GM18499 (cell line): ENCODE measurements at regions not wholly inside any gene's neighbourhood (a gene's known extent, or its start where the extent isn't known, plus 50 kb on each side); places are given as distances from the start of the nearest gene placed in this dataset.

Source experiments
- ATAC-seq: cut with Tn5 transposase; IDR thresholded peaks from one replicate; pipeline ENCODE4 v1.9.1; 2021; ENCODE audit warnings: moderate number of reproducible peaks; ENCODE audit not compliant: insufficient read depth, unreplicated experiment

- no peak for ATAC-seq
Measured at GRCh38 chr1:80448081-80448480, 1352.7 kb upstream of the ADGRL2 start.

- no peak for ATAC-seq
Measured at GRCh38 chr1:80447526-80447925, 1353.2 kb upstream of the ADGRL2 start.

GRCh38 chr1:80445033-80445432 is 1355.7 kb upstream of the ADGRL2 start:
- ATAC-seq, result no peak

GRCh38 chr1:80444171-80444570 is 1356.6 kb upstream of the ADGRL2 start:
- no peak for ATAC-seq

GRCh38 chr1:80441664-80442063 is 1359.1 kb upstream of the ADGRL2 start:
- no peak for ATAC-seq

DNA sequence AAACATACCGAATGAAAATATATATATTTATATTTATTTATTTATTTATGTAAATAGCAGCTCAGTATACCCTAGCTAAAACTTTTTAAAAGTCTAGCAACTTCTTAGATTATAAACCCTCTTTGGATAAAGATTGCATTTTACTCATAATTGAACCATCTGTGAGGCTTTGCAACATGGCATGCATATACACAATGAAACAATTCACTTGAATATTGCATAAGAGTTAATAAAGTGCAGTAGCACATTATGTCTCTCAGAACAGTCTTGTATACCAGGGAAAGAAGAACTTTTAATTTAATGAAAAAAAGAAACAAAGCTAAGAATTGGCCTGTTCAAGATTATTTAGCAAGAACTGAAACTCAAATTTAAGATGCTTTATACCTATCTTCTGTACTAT is 1363.9 kb upstream of the ADGRL2 start:
- ATAC-seq, result no peak

GRCh38 chr1:80427881-80428280 is 1372.9 kb upstream of the ADGRL2 start:
- no peak for ATAC-seq

GRCh38 chr1:80424249-80424648 is 1376.5 kb upstream of the ADGRL2 start:
- ATAC-seq, result no peak

GRCh38 chr1:80418134-80418533 is 1382.6 kb upstream of the ADGRL2 start:
- ATAC-seq, result no peak

DNA sequence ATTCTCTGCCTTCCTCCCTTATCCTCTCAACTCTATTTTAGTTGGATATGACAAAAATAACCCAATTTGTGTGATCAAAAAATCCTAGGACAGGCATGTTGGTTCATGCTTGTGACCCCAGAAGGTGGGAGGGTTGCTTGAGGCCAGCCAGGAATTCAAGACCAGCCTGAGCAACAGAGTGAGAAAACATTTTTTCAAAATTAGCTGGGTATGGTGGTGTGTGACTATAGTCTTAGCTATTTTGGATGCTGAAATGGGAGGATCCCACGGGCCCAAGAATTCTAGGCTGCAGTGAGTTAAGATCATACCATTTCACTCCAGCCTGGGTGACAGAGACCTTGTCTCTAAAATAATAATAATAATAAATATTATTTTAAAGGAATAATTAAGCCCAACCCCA is 1383.1 kb upstream of the ADGRL2 start:
- ATAC-seq, result no peak

GRCh38 chr1:80413969-80414368 is 1386.8 kb upstream of the ADGRL2 start:
- no peak for ATAC-seq

DNA sequence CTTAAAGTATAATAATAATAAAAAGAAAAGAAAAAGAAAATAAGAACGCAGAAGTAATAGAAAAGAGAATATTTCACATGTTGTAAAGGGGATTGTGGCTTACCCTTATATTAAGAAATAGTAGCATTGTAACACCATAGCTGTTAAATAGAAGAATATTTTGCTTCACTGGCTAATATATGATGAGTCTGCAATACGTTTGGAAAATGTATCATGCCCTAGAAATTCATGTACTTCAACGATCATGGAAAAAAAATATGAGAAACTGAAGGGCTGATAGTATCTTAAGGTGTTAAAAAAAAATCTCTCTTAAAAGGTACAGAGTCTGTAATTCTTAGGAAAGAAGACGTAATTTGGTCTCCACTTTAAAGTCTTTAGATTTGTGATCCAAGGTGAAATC is 1390.5 kb upstream of the ADGRL2 start:
- no peak for ATAC-seq

- no peak for ATAC-seq
Measured at GRCh38 chr1:80403471-80403893, 1397.0 kb upstream of the ADGRL4 start.

GRCh38 chr1:80402625-80403024 is 1396.1 kb upstream of the ADGRL4 start:
- ATAC-seq, result no peak

DNA sequence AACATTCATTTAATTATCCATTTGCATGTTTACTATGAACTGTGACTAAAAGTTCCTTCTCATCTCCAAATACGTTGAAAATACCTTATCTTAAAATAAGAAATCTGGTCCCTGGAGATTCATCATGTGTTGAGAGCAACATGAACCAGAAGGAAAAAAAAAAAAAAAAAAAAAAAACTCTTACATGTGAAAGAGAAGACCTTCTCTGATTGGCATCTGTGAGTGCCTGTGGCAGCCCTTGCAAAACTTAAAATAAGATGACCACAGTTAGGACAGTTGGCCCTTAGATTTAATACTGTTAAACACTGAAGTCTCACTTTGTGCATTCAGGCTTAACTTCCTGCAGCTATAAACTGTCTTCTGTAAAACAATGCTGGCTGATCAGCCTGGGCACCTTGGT is 1395.2 kb upstream of the ADGRL4 start:
- ATAC-seq, result no peak

DNA sequence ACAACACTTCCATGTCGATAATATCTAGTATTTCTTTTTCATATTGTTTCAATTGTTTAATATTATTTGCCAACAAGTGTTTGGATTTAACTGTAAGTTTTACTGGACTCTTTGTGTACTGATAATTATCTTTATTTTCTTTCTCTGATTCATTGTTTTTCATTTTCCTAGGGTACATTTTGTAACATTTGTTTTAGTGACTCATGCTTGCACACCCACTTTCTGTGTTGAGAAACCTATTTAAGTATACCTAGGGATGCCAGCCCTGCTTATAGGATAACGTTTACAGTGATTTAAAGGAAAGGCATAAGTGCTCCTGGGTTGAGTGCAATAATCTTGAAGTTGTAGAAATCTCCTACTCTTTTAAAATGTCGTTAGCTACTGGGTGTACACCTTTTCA is 1386.0 kb upstream of the ADGRL4 start:
- ATAC-seq, result no peak

GRCh38 chr1:80385650-80386049 is 1379.1 kb upstream of the ADGRL4 start:
- no peak for ATAC-seq

DNA sequence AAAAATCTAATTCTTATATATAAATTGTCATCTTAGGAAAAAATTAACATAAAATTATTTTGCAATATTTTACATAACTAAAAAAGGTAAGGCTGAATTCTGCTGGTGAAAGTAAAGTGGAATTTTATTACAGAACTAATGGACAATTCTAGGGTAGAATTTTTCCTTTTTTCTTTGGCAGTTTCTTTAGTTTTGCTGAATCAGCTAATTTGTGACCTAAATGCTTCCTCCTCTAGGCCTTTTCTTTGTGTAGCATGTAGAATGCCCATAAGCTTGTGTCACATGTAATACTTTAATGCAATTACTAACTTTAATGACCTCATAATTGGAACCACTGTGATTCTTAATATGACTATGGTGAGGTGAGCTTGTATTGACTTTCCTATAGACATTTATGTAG is 1378.4 kb upstream of the ADGRL4 start:
- no peak for ATAC-seq

- ATAC-seq, result no peak
Measured at GRCh38 chr1:80384083-80384830, 1377.7 kb upstream of the ADGRL4 start.

- no peak for ATAC-seq
Measured at GRCh38 chr1:80375662-80376061, 1369.1 kb upstream of the ADGRL4 start.

DNA sequence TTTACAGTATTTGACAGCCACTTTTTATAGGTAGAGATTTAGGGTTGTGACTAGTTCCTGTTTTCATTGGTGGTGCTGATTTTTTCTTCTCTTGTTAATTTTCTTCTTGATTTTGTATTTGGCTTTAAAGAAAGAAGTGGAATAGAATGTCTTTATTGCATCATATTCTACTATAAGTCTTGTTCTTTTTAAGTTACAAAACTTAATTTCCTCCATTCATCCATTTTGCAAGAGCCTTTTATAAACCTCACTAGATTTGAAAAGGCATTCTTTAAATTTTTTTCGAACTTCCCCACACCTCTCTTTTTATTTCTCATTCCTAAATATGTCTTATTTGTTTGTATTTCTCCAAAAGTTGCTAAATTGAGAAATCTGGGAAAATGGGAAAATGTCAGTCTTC is 1368.6 kb upstream of the ADGRL4 start:
- no peak for ATAC-seq

DNA sequence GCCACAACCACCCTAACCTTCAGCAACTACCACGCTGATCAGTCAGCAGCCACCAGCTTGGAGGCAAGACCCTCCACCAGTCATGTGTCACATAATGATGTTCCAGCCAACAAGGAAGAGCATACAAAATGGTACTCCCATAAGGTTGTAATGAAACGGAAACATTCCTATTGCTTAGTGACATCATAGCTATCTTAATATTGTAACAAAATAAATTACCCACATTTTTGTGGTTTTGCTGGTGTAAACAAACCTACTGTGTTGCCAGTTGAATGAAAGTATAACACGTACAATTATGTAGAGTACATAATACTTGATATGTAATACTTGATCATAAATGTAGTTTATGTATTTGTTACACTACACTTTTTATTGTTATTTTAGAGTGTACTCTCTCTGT is 1363.2 kb upstream of the ADGRL4 start:
- ATAC-seq, result no peak

DNA sequence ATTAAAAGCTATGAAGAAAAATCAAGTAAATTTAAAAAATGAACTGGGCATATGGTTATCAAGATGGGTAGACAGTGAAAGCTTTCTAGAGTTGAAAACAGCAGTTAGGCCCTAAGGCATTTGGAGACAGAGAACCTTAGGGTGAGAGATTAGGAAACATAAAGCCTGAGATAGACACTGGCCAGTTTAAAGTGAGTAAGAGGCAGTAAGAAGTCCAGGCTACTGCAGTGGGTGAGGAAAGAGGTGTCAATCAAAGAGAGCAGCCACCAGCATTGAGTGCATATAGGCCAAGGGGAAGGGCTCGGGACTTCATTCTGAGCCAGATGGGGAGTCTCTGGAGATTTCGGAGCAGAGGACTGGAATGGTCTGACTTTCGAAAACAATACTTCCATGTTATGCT is 1360.5 kb upstream of the ADGRL4 start:
- ATAC-seq, result no peak
